Ishikawa (cell line): ENCODE measurements at regions not wholly inside any gene's neighbourhood (a gene's known extent, or its start where the extent isn't known, plus 50 kb on each side); places are given as distances from the start of the nearest gene placed in this dataset.

Experiments
- CEBPB ChIP-seq: IDR thresholded peaks from 2 replicates; pipeline ENCODE4 v1.6.1; 2012
- CREB1 ChIP-seq: IDR thresholded peaks from 2 replicates; pipeline ENCODE4 v1.6.1; 2012; ENCODE audit warnings: low read depth
- EP300 ChIP-seq: IDR thresholded peaks from 2 replicates; pipeline ENCODE4 v1.6.1; 2012; ENCODE audit warnings: borderline replicate concordance
- FOXM1 ChIP-seq: IDR thresholded peaks from 2 replicates; pipeline ENCODE4 v1.6.1; 2012; ENCODE audit warnings: low read depth, borderline replicate concordance
- REST ChIP-seq: IDR thresholded peaks from 2 replicates; pipeline ENCODE4 v1.6.1; 2012; ENCODE audit warnings: low read depth, mild to moderate bottlenecking
- TAF1 ChIP-seq: IDR thresholded peaks from 2 replicates; pipeline ENCODE4 v1.6.1; 2012; ENCODE audit warnings: low read depth, mild to moderate bottlenecking
- TCF12 ChIP-seq: IDR thresholded peaks from 2 replicates; pipeline ENCODE4 v1.6.1; 2012; ENCODE audit warnings: low read depth
- USF1 ChIP-seq: IDR thresholded peaks from 2 replicates; pipeline ENCODE4 v1.6.1; 2012

- TF ChIP-seq TAF1, result no peak
- TF ChIP-seq TCF12, result no peak
- TF ChIP-seq EP300, result no peak
- no peak for TF ChIP-seq CEBPB
- no peak for TF ChIP-seq FOXM1
- TF ChIP-seq USF1, result no peak
- no peak for TF ChIP-seq REST
- no peak for TF ChIP-seq CREB1
Observed at GRCh38 chr18:30920351-30920750, 122.2 kb downstream of the DSC3 start.
